SK-N-MC (cell line): ENCODE measurements at regions not wholly inside any gene's neighbourhood (a gene's known extent, or its start where the extent isn't known, plus 50 kb on each side); places are given as distances from the start of the nearest gene placed in this dataset.
"Not testable (repeated sequence)": the region's sequence is repeated elsewhere in the genome, so short reads cannot be mapped to it uniquely, and the experiment has no call there.

Experiments
- DNase-seq: peaks from one replicate; pipeline ENCODE4 v3.0.0-alpha.2; 2011; ENCODE audit warnings: low read depth, low spot score
- H3K27ac ChIP-seq: fragments of 200-600 bp; sonication (generic); 2 replicates; pipeline ENCODE4 v1.5.1; 2016; ENCODE audit warnings: mixed run types
- H3K36me3 ChIP-seq: fragments of 200-600 bp; sonication (generic); 2 replicates; pipeline ENCODE4 v1.6.1; 2017; ENCODE audit warnings: antibody characterized with exemption, low read length, mixed read lengths; ENCODE audit not compliant: insufficient read depth
- H3K4me3 ChIP-seq: fragments of 200-600 bp; sonication (generic); 2 replicates; pipeline ENCODE4 v1.5.1; 2016
- H3K9ac ChIP-seq: fragments of 200-600 bp; sonication (generic); 2 replicates; pipeline ENCODE4 v1.8.0; 2017; ENCODE audit warnings: mixed run types, mixed read lengths; ENCODE audit not compliant: insufficient read length
- H3K9me3 ChIP-seq: fragments of 200-600 bp; sonication (generic); 2 replicates; pipeline ENCODE4 v1.6.1; 2017; ENCODE audit warnings: low read depth, mild to moderate bottlenecking, antibody characterized with exemption, low read length, moderate library complexity, mixed read lengths
- EZH2 ChIP-seq: fragments of 200-600 bp; sonication (generic); IDR thresholded peaks from one replicate; pipeline ENCODE4 v1.6.1; 2017; ENCODE audit warnings: antibody characterized with exemption
- FOXP2 ChIP-seq: optimal IDR thresholded peaks from 2 replicates; pipeline ENCODE3; 2011; ENCODE audit warnings: mild to moderate bottlenecking, moderate library complexity; ENCODE audit not compliant: insufficient read depth; ENCODE audit errors: extremely low read length, control extremely low read depth
- POLR2AphosphoS5 ChIP-seq: IDR thresholded peaks from 2 replicates; pipeline ENCODE4 v1.6.1; 2012; ENCODE audit warnings: mild to moderate bottlenecking, low read depth, low read length, borderline replicate concordance

DNA sequence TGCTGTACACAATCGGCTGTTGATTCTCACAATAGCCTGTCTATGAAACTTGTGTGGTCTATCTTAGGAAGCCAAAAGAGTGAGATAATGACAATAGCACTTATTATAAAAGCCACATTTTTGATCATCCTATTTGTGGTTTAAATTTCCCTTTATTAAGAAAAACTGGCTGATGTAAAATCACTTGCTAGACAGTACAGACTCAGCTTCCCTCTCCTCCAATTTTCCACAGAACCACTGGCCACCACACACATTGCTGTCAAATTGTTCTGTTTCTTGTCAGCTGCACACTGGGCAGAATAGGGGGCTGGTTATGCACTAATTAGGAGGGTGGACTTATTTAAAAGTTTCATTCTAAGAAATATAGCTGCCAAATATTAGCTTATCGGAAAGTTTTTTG lies 425.9 kb downstream of the EPHA3 start:
- H3K9ac ChIP-seq, result no peak overlapping the region
- H3K27ac ChIP-seq, result no peak overlapping the region
- TF ChIP-seq FOXP2 (no peak), POLR2AphosphoS5 (no peak), EZH2 (no peak)
- H3K9me3 ChIP-seq, result no peaks in the 10 kb centered on the region
- no peaks in the 10 kb centered on the region for H3K36me3 ChIP-seq
- H3K4me3 ChIP-seq, result no peak overlapping the region
- DNase-seq, result no peak

GRCh38 chr3:89554587-89554986 lies 447.2 kb downstream of the EPHA3 start:
- H3K4me3 ChIP-seq, H3K9me3 ChIP-seq, DNase-seq, H3K36me3 ChIP-seq, H3K27ac ChIP-seq, H3K9ac ChIP-seq: not testable (repeated sequence)

DNA sequence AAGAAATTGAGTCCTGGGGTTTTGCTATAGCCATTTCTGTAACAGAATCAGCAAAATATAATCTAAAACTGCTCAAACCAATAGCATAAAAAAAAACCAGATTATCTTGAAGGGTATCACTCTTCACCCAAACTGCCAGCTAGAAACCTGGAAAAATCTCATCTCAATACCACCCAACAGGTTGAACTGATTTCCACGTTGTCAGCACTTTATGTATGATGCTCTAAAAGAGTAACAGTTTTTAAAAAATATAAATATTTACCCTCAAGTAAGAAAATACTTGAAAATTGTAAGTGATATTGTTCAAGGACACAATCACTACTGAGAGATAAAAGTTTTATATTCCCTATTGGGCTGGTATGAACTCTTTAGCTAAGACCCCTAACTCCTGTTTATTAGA lies 451.3 kb downstream of the EPHA3 start:
- no peak overlapping the region for H3K4me3 ChIP-seq
- no peak for DNase-seq
- no peak overlapping the region for H3K27ac ChIP-seq
- H3K36me3 ChIP-seq, result no peaks in the 10 kb centered on the region
- no peak overlapping the region for H3K9ac ChIP-seq
- H3K9me3 ChIP-seq, result no peaks in the 10 kb centered on the region
- TF ChIP-seq FOXP2 (no peak), POLR2AphosphoS5 (no peak), EZH2 (no peak)

GRCh38 chr3:89560568-89560967 lies 453.1 kb downstream of the EPHA3 start:
- no peak for DNase-seq
- Histone ChIP-seq H3K9ac (no peak overlapping the region), H3K9me3 (no peaks in the 10 kb centered on the region), H3K36me3 (no peaks in the 10 kb centered on the region), H3K27ac (no peak overlapping the region), H3K4me3 (no peak overlapping the region)
- no peak for TF ChIP-seq POLR2AphosphoS5
- TF ChIP-seq EZH2, result no peak
- TF ChIP-seq FOXP2, result no peak

- no peak overlapping the region for H3K9ac ChIP-seq
- H3K27ac ChIP-seq, result no peak overlapping the region
- no peaks in the 10 kb centered on the region; the same call in 1 of the 2 replicates for H3K9me3 ChIP-seq
- TF ChIP-seq FOXP2, result no peak
- TF ChIP-seq EZH2, result no peak
- no peak for TF ChIP-seq POLR2AphosphoS5
- H3K36me3 ChIP-seq, result no peaks in the 10 kb centered on the region
- no peak for DNase-seq
- no peak overlapping the region for H3K4me3 ChIP-seq
Observed at GRCh38 chr3:89562373-89562772, 455.0 kb downstream of the EPHA3 start.

DNA sequence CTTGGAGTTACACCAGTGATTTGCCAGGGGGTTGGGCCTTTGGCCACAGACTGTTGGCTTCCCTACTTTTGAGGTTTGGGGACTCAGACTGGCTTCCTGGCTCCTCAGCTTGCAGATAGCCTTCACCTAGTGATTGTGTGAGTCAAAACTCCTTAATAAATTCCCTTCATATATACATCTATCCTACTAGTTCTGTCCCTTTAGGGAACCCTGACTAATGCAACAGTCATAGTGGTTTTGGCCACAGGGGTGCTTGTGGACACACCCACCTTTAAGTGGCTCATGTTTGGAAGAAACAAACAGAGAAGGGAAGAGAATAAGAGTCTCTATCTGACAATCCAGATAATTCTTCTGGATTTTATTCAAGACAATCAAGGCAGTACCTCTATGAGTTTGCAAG lies 457.7 kb downstream of the EPHA3 start:
- DNase-seq, result no peak
- no peak for TF ChIP-seq EZH2
- no peak for TF ChIP-seq FOXP2
- no peak for TF ChIP-seq POLR2AphosphoS5

DNA sequence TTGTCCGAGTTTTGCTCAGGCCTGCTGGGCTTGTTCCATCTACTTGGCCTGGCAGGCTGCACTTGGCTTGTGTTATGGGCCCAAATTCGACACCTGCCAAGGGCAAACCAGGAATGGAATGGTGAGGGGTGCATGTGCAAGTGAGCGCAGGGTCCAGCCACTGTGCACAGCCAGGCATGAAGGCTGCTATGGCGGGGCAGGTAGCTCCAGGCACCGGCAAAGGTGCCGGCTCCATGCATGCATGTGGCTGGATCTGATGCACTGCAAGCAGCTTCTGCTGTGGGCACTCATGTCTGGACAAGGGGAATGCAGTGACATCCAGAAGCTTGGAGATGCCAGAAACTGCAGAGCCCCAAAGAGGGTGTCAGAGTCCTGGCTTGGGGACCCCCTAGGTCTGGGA lies 463.0 kb downstream of the EPHA3 start:
- Histone ChIP-seq H3K27ac (no peak overlapping the region), H3K9me3 (no peaks in the 10 kb centered on the region; the same call in 1 of the 2 replicates), H3K4me3 (no peak overlapping the region), H3K9ac (no peak overlapping the region), H3K36me3 (no peaks in the 10 kb centered on the region)
- TF ChIP-seq FOXP2 (no peak), POLR2AphosphoS5 (no peak), EZH2 (no peak)
- DNase-seq, result no peak

More for the DNA sequence above, 457.7 kb downstream of the EPHA3 start:
- H3K36me3 ChIP-seq, result no peaks in the 10 kb centered on the region
- H3K9ac ChIP-seq, result no peak overlapping the region
- H3K4me3 ChIP-seq, result no peak overlapping the region
- no peaks in the 10 kb centered on the region; the same call in 1 of the 2 replicates for H3K9me3 ChIP-seq
- no peak overlapping the region for H3K27ac ChIP-seq

DNA sequence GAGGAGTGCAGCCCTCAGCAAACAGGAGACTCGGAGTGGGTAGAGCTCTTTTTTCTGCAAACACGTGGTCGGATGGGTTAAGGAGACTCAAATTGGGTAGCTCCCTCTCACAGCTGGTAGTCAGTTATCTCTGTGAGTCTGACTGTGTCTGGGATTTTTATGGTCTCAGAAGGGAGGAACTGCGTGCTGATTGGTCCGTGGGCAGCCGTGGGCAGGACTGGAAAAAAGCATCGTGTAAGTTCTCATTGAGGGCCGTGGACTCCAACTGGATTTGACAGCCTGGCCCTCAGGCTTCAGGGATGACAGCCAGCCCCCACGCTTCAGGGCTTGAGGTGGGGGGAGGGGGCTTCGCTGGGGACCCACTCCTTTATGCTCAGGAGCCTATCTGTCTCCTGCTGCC lies 463.9 kb downstream of the EPHA3 start:
- H3K36me3 ChIP-seq, result no peaks in the 10 kb centered on the region
- DNase-seq, result no peak
- H3K4me3 ChIP-seq, result no peak overlapping the region
- H3K27ac ChIP-seq, result no peak overlapping the region
- TF ChIP-seq FOXP2, result no peak
- no peak for TF ChIP-seq EZH2
- TF ChIP-seq POLR2AphosphoS5, result no peak
- no peak overlapping the region for H3K9ac ChIP-seq
- no peaks in the 10 kb centered on the region for H3K9me3 ChIP-seq

GRCh38 chr3:89571707-89572106 lies 464.3 kb downstream of the EPHA3 start:
- Histone ChIP-seq H3K27ac (no peak overlapping the region), H3K36me3 (no peaks in the 10 kb centered on the region), H3K9ac (no peak overlapping the region), H3K4me3 (no peak overlapping the region), H3K9me3 (no peaks in the 10 kb centered on the region)
- TF ChIP-seq FOXP2 (no peak), POLR2AphosphoS5 (no peak), EZH2 (no peak)
- DNase-seq, result no peak
